ENCODE measurements at regions not wholly inside any gene's neighbourhood (a gene's known extent, or its start where the extent isn't known, plus 50 kb on each side); places are given as distances from the start of the nearest gene placed in this dataset.
"Not testable (repeated sequence)": the region's sequence is repeated elsewhere in the genome, so short reads cannot be mapped to it uniquely, and the experiment has no call there.

- no peaks in the 10 kb centered on the region for H3K27me3 ChIP-seq (ENCODE audit: control insufficient read depth, insufficient read depth, low read length)
- DNase-seq (ENCODE audit: low read depth): no peak
- no peak overlapping the region for H3K4me3 ChIP-seq (ENCODE audit: low read depth, low read length)
- no peaks in the 10 kb centered on the region for H3K36me3 ChIP-seq (ENCODE audit: control insufficient read depth, insufficient read depth, low read length)
- TF ChIP-seq CTCF (IDR thresholded peaks at IDR 0.05; ENCODE audit: insufficient read depth, low read length, poor library complexity, severe bottlenecking): peak; percentile 35
These were observed 301.6 kb downstream of the ISL1 start for GRCh38 chr5:51684794-51685355.

GRCh38 chr5:51685419-51685818, 302.2 kb downstream of the ISL1 start:
- TF ChIP-seq CTCF (IDR thresholded peaks at IDR 0.05; ENCODE audit: insufficient read depth, low read length, poor library complexity, severe bottlenecking): no peak

GRCh38 chr5:51686622-51687021, 303.4 kb downstream of the ISL1 start:
- no peak for TF ChIP-seq CTCF (IDR thresholded peaks at IDR 0.05; ENCODE audit: insufficient read depth, low read length, poor library complexity, severe bottlenecking)
- no peak for DNase-seq (ENCODE audit: low read depth)
- no peaks in the 10 kb centered on the region for H3K36me3 ChIP-seq (ENCODE audit: control insufficient read depth, insufficient read depth, low read length)

More at GRCh38 chr5:51685419-51685818, 302.2 kb downstream of the ISL1 start:
- H3K36me3 ChIP-seq (ENCODE audit: control insufficient read depth, insufficient read depth, low read length): no peaks in the 10 kb centered on the region
- H3K27me3 ChIP-seq (ENCODE audit: control insufficient read depth, insufficient read depth, low read length): no peaks in the 10 kb centered on the region
- H3K4me3 ChIP-seq (ENCODE audit: low read depth, low read length): no peak overlapping the region
- DNase-seq (ENCODE audit: low read depth): no peak

GRCh38 chr5:51691538-51692079, 308.4 kb downstream of the ISL1 start:
- no peak for DNase-seq (ENCODE audit: low read depth)
- Histone ChIP-seq H3K27me3 (ENCODE audit: control insufficient read depth, insufficient read depth, low read length) (no peaks in the 10 kb centered on the region), H3K4me3 (ENCODE audit: low read depth, low read length) (no peak overlapping the region), H3K36me3 (ENCODE audit: control insufficient read depth, insufficient read depth, low read length) (no peaks in the 10 kb centered on the region)
- no peak for TF ChIP-seq CTCF (IDR thresholded peaks at IDR 0.05; ENCODE audit: insufficient read depth, low read length, poor library complexity, severe bottlenecking)

More at GRCh38 chr5:51686622-51687021, 303.4 kb downstream of the ISL1 start:
- H3K4me3 ChIP-seq (ENCODE audit: low read depth, low read length): no peak overlapping the region
- H3K27me3 ChIP-seq (ENCODE audit: control insufficient read depth, insufficient read depth, low read length): no peaks in the 10 kb centered on the region

- no peaks in the 10 kb centered on the region for H3K27me3 ChIP-seq (ENCODE audit: control insufficient read depth, insufficient read depth, low read length)
- no peak overlapping the region for H3K4me3 ChIP-seq (ENCODE audit: low read depth, low read length)
- no peak for TF ChIP-seq CTCF (IDR thresholded peaks at IDR 0.05; ENCODE audit: insufficient read depth, low read length, poor library complexity, severe bottlenecking)
- DNase-seq (ENCODE audit: low read depth): no peak
- no peaks in the 10 kb centered on the region for H3K36me3 ChIP-seq (ENCODE audit: control insufficient read depth, insufficient read depth, low read length)
These were observed 311.6 kb downstream of the ISL1 start for GRCh38 chr5:51694826-51695225.

- H3K36me3 ChIP-seq (ENCODE audit: control insufficient read depth, insufficient read depth, low read length): no peaks in the 10 kb centered on the region
These were observed 312.9 kb downstream of the ISL1 start for GRCh38 chr5:51696122-51696521.

GRCh38 chr5:51702046-51702445, 318.8 kb downstream of the ISL1 start:
- H3K4me3 ChIP-seq (ENCODE audit: low read depth, low read length); H3K27me3 ChIP-seq (ENCODE audit: control insufficient read depth, insufficient read depth, low read length); DNase-seq (ENCODE audit: low read depth); H3K36me3 ChIP-seq (ENCODE audit: control insufficient read depth, insufficient read depth, low read length): not testable (repeated sequence)

More at GRCh38 chr5:51696122-51696521, 312.9 kb downstream of the ISL1 start:
- TF ChIP-seq CTCF (IDR thresholded peaks at IDR 0.05; ENCODE audit: insufficient read depth, low read length, poor library complexity, severe bottlenecking): no peak
- H3K4me3 ChIP-seq (ENCODE audit: low read depth, low read length): no peak overlapping the region
- DNase-seq (ENCODE audit: low read depth): no peak
- H3K27me3 ChIP-seq (ENCODE audit: control insufficient read depth, insufficient read depth, low read length): no peaks in the 10 kb centered on the region

Measured in kidney epithelial cell (primary cell).